ENCODE measurements at regions not wholly inside any gene's neighbourhood (a gene's known extent, or its start where the extent isn't known, plus 50 kb on each side); places are given as distances from the start of the nearest gene placed in this dataset.

DNA sequence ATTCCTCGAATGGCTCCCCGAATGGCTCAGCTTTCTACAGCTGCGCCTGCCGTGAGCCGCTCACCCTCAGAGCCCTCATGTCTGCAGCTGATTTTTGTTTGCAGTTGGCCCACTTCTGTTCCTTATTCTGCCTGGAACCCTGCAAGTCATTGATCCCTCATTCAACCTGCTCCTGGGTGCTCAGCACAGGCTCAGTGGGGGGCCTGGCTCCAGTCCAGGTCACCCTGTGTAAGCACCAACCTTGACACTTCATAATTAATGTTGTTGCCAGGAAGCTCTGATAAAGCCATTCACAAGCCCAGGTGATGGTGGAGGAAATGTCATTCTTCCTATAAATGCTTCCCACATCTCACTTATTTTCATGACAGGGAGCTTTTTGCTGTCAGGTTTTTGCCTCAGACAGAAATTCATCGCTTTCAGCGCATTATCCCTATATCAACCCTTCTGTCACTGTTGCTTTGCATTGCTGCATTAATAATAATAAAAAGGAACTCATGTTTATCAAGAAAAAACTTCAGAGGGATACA lies 85.7 kb downstream of the F11 start:
- no peak for DNase-seq (ENCODE audit: low spot score)

DNA sequence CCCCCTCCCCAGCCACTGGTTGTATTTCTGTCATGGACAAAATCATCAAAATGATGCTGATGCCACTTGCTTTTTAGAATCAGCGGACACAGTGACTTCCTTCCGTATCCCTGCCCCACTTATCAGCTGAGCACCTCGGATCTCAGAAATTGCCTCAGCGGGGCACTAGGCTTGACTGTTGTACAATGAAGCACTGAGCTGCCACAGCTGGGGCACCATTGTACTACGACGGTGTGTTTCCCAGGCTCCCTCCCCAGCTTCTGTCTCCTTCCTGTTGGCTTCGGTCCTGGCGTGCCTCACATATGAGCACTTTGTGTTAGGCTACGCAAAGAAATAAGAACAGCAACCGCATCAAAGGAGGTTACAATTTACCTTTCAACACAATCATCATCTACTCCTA lies 82.4 kb downstream of the F11 start:
- no peak for DNase-seq (ENCODE audit: low spot score)

DNA sequence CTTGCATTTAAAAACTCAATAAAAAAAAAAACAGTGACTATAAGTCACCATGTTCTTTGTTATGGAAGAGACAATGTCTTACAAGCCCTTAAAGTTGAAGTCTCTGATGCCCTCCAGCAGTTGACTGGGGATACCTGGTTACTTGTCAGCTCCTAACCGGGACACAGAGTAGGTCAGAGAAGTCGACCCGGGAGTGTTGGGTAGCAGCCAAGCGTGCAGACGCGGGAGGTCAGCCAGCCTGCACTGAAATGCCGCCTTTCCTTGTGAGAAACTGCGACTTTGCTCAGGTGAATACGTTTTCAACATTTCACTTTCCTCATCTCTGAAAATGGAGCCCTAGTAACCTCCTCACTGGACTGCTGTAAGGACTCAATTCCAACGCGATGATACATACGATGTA lies 81.8 kb downstream of the F11 start:
- no peak for DNase-seq (ENCODE audit: low spot score)

DNA sequence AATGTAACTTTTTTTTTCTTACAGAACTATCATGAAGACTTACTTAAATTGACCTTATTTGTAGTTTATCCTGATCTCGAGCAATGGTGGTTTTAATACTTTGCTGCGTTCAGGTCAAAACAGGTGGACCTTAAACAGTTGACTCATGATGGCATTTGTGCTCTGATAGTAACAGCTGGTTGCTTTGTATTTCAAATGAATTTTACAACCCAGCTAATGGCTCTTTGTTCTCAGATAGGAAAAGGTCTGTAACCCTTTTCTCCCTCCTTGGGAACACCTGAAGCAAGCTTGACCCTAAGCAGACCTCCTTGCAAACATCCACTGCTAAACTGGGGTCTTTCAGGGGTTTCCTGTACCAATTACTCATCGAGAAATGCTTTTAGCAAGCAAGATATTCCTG lies 79.2 kb downstream of the F11 start:
- DNase-seq (ENCODE audit: low spot score) = no peak

DNA sequence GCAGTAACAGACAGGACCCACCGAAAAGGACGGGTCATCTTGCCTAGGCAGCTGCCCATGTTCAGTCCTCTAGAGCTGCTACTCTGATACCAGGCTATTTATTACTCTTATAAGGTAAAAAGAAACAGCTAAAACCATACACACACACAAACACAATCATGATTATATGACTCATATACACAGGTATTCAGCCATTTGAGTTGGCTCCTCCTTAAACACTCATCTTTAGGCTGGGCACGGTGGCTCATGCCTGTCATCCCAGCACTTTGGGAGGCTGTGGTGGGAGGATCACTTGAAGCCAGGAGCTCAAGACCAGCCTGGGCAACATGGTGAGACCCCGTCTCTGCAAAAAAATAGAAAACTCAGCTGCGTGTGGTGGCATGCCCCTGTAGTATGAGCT lies 76.6 kb downstream of the F11 start:
- DNase-seq (ENCODE audit: low spot score) = no peak

DNA sequence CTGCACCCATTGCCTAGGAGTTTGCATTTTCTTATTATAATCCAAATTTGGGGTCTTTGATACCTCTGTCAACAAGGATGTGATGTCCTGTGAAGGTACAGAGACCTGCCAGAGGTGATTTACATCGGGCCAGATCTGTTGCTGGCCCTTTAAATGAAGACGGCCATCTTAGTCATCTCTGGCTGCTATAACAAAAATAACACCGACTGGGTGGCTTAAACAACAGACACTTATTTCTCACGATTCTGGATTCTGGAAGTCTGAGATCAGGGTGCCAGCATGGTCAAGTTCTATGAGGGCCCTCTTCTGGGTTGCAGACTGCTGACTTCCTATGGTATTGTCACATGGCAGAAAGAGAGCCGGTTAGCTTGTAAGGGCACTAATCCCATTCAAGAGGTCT lies 75.7 kb downstream of the F11 start:
- DNase-seq (ENCODE audit: low spot score) = no peak
